ENCODE measurements at regions not wholly inside any gene's neighbourhood (a gene's known extent, or its start where the extent isn't known, plus 50 kb on each side); places are given as distances from the start of the nearest gene placed in this dataset.

GRCh38 chr10:59470570-59470969 lies 108.2 kb upstream of the FAM13C start:
- TF ChIP-seq CTCF (IDR thresholded peaks at IDR 0.05 in 2 of 3, conservative IDR thresholded peaks at IDR 0.05 in 1 of 3; ENCODE audit: borderline replicate concordance in 1 of 3, insufficient read depth in 1 of 3, low read depth in 2 of 3, low read length in 2 of 3), result no peak
- TF ChIP-seq POLR2A (IDR thresholded peaks at IDR 0.05; ENCODE audit: borderline replicate concordance, extremely low read depth, insufficient read depth, insufficient read length), result no peak
- no peak for TF ChIP-seq ZNF274 (IDR thresholded peaks at IDR 0.05; ENCODE audit: low read depth, low read length)
- TF ChIP-seq MAX (IDR thresholded peaks at IDR 0.05), result no peak
- TF ChIP-seq, protein P1, sequence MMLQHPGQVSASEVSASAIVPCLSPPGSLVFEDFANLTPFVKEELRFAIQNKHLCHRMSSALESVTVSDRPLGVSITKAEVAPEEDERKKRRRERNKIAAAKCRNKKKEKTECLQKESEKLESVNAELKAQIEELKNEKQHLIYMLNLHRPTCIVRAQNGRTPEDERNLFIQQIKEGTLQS (IDR thresholded peaks at IDR 0.05), result no peak
- TF ChIP-seq SP1 (IDR thresholded peaks at IDR 0.05; ENCODE audit: low read depth), result no peak
- no peak for TF ChIP-seq EZH2 (IDR thresholded peaks at IDR 0.05)

Measured in HCT116 (cell line).